NCI-H1417 (cell line): ENCODE measurements at regions not wholly inside any gene's neighbourhood (a gene's known extent, or its start where the extent isn't known, plus 50 kb on each side); places are given as distances from the start of the nearest gene placed in this dataset.
A peak's percentile ranks its signal among the peaks of the same experiment; 100 is the strongest.

Experiments used
- DNase-seq, 3 experiments: peaks; one replicate each; lab custom pipeline; 2025; lab: John Stamatoyannopoulos, UW

DNA sequence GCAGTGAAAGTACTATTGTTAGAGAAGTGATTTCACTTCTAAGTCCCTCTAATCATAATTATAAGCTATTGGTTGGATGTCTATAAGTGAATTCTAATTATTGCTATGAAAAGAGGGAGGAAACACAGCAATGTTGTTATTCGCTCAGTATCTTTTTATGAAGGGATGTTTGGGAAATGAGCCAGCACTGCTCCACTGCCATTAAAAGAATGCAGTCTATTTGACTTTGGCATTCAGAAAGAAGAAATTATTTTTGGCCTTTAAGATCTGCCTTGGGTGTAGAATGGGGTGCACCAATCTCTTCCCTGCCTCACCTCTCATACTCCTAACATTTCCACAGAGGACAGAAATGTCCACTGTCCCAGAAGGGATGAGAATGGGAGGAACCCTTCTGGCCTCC lies 332.0 kb downstream of the SPATA31D1 start:
- no peak for DNase-seq

DNA sequence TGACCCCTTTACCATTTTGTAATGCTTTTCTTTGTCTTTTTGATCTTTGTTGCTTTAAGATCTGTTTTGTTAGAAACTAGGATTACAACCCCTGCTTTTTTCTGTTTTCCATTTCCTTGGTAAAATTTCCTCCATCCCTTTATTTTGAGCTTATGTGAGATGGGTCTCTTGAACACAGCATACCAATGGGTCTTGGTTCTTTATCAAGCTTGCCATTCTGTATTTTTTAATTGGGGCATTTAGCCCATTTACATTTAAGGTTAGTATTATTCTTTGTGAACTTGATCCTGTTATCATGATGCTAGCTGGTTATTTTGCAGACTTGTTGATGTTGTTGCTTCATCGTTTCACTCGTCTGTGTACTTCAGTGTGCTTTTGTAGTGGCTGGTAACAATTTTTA lies 337.3 kb downstream of the SPATA31D1 start:
- DNase-seq: no peak

DNA sequence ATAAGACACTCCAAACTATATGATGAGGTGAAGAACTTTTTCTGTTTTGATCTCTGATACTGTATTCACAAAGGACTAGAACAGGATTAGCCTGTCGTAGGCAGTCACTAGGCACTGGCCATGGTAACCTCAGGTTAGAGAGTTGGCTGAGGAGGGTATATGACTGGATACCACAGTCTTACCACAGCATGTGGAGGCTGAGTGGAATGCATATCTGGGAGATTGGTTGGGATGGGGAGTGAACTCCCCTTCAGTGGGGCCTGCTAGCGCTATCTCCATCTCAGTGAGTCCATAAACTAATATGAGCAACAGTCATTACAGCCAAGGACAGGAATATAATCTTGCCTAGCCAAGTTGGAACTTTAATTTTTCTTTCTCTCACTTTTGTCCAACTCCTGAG lies 339.1 kb downstream of the SPATA31D1 start:
- no peak for DNase-seq

DNA sequence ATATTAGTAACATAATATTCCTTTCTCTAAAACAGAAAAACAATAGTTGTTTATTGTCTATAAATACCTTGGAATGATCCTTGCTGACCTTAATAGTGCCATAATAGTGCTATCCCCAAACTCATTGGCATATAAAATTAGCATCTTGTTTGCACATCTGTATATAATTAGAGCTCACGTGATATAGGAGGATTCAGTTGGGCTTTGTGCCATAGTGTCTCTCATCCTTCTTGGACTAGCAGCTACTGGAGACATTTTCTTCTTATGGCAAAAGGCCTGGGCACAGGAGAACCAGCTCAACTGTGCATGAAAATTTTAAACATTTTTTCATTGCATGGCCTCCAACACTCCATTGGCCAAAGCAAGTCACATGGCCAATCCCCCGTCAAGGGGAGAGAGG lies 342.5 kb downstream of the SPATA31D1 start:
- DNase-seq: no peak

DNA sequence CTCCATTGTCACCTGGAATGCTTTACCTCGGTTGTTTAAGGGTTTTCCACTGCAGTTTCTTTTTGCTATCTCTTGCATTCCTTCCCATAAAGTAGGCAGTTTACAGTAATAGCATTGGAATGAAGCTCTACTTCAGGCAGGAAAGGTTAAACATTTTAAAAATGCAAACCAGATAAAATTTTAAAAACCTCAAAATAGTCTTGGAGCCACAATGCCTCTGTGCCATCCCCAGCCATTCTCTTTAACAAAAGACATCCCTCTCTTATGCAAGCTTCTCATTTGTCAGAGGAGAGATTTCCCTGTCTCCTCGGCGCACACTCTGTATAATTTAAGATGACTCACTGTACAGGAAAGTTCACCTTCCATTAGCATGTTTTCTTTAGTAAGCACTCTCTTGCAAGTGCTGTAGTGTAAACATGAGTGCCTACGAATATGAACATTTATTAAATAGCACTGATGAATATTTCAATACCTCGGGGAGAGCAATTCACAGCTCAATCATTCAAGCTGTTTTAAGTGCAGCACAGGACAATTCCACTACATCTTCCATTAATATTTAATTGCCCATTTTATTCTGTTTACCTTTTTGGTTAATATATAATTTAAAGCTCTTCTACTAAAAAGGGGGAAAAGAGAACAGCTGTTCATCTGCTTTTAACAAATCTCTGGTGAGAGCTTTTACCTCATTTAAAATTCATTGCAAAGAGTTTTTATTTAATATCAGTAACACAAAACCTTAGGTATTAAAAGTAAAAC lies 343.6 kb downstream of the SPATA31D1 start:
- DNase-seq: peak in 2 of 3 experiments; percentile 67 to 96

DNA sequence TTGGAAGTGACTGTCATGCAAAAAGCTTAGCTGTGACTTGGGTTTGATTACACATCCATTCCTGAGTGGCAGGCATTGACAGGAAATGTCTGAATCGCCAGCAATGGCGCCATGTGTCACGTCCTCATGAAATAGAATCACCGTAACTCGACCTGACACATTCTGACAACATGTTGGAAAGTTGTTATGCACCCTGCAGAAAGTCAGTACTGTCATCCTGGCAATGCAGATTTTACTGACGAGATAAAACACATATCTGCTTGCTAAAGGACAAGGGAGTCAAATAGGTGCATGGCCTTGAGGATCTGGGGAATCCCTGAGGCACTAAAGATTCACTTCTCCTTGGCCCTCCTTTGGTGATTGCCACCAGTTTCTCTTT lies 344.2 kb downstream of the SPATA31D1 start:
- DNase-seq: peak in 2 of 3 experiments; percentile 67 to 96

DNA sequence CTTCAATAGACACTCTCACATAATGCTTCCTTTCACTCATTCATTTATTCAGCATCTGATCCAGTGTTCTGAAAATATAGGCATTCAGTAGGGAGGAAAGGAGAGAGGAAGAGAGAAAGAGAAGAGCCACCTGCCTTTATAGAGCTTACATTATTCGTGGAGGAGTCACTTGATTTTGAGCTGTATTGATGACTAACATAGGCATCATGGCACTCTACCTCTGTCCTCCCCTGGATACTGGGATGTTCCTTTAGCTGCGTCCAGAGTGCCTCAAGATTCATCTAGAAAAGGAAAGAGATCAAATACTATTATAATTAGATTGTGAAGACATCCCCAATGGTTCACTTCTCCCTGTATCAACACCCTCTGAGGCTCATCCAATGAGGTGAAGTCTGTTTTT lies 345.1 kb downstream of the SPATA31D1 start:
- no peak for DNase-seq

DNA sequence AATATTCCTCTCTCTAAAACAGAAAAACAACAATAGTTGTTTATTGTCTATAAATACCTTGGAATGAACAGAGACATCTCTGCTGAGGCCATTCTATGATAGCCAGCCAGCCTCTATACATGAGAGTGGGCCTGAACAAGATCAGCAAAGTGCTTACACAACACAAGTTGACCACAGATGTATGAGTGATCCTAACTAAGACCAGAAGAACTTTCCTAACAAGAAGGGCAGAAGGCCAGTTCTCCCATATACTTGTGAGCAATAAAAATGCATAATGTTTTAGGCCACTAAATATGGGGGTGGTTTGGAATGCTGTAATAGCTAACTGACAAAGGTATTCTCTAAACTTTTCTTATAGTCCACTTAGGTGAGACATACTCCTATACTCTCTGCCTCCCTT lies 345.7 kb downstream of the SPATA31D1 start:
- no peak for DNase-seq

DNA sequence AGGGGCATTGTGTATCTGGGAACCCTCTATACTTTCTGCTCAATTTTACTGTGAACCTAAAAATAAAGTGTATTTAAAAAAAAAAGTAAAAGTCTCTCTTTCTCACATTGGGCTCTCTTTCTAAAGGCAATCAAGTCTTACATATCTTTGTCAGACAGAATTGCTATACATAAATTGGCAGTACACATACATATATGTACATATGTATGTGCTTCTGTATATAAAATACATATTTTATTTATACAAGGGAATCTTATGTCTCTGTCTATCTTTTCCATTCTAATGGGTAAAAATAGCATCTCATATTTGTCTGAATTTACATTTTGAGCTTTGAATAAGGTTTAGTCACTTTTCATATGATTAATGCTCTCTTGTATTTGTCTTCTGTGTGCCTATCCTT lies 348.8 kb downstream of the SPATA31D1 start:
- no peak for DNase-seq

DNA sequence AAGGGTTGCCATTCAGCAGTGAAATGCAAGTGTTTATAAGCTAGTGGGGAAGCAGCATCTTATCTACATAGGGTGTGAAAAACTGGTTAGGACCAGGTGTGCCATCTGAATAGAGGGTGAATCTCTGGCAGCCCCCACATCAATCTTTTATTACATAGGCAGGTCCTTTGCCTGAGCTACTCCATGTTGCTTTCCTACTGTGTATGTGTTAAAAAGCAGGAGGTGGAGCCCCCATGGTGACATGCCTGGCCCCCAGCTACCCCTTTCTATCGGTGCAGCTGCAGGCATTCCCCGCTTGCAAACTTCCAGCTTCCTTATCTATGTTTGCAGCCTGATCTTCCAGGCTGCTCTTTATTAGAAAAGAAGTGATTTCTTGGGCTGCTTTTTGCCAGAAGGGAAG lies 353.5 kb downstream of the SPATA31D1 start:
- DNase-seq: no peak

DNA sequence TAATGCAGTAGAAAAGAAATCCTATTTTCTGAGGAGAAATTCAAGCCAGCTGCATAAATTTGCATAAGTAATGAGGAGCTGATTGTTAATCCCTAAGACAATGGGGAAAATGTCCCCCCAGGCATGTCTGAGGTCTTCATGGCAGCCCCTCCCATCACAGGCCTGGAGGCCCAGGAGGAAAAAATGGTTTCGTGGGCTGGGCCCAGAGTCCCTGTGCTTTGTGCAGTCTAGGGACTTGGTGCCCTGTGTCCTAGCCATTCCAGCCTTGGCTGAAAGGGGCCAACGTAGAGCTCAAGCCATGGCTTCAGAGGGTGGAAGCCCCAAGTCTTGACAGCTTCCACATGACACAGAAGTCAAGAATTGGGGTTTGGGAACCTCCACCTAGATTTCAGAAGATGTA lies 357.5 kb downstream of the SPATA31D1 start:
- no peak for DNase-seq

DNA sequence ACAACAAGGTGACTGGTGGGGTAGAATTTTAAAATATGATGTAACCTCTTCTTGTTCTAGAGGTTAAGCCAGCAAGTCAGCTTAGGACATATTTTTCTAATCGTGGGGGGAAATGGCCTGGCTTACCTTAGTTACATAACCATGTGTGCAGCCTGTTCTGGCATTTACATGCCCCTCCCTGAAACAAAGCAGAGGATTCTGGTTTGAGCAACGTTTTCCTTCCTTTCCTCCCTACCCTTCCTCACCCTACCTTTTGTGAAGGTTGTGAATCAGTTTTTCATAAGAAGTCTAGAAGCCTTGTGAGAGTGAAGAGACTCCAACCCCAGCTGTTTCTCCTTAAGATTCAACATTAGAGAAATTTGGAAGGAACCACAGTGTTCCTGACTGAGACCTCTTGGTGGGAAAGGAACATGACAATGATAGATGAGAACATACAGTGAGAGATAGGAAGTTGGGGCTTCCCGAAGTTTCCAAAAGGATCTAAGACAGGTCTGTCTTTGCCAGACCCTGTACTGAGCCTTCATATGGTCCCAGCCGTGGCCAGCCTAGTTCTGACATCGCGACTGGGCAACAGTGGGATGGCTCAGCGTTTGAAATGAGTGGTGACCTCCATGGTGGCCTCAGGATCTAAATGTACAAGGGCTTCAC lies 365.2 kb downstream of the SPATA31D1 start:
- no peak for DNase-seq

DNA sequence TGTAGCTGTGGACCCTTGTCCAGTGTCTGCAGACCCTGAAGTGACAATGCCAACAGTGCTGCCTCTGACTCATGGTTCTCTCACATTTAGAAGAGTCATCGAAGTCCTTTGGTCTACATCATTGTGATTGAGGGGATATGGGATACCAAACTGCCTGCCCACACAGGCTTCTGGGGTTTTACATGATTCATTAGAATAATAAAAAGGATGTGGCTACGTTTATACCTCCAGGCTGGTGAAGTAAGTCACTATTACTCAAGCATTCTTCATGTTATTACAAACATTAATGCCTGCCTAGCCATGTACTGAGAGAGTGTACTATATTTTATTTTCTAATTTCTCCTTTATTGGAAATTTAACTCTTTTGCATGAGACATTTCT lies 365.7 kb downstream of the SPATA31D1 start:
- no peak for DNase-seq

DNA sequence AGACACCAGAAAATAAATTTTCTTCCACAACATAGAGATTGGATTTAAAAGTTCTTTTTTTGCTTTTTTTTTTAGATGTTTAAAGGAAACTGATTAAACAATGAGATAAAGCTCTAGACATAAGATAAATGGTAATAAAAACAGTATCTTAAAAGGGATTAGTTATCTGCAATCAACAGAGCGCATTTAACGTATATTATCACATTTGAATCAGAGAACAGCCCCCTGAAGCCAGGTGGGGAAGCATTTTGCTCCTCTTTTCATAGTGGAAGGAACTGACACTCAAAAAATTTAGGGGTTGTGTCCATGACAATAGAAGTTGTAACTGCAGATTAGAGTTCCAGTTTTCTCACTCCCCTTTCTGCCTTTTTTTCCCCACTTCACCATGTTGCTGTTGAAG lies 367.6 kb downstream of the SPATA31D1 start:
- DNase-seq: no peak

DNA sequence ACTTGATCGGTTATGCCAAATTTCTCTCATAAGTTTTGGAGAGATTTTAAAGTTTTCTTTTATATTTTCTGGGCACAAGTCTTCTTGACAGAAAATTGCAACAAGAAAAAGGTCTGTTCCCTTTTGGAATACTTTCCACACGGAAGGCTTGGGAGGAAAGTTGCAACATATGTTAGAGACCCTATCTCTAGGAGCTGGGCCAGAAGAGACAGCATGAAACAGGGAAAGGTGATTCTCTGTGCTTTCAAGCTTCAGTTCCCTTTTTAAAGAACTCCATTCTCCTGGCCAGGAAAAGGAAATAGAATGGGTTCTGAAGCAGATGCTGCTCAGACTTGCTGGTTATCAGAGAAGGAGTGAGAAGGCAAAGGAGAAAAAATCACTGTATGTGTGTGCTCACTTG lies 368.3 kb downstream of the SPATA31D1 start:
- no peak for DNase-seq

DNA sequence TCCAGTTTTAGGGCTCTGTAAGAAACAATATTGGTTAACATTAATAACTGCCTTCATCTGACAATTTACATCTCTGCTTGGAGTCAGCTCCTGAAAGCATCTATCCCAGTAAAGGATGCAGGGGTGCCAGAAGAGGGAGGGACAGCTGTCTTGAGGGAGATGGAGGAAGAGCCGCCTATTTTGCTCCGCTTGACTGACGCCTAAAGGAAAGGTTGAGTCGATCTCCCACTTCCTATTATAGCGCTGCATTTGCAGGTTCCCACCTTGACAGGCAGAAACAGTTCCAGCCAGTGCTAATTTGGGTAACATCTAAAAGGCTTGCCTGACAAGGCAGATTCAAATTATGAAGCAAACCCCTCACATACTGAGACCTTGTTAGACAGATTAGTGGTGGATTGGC lies 374.6 kb downstream of the SPATA31D1 start:
- peak; percentile 5 to 93 (median 77) for DNase-seq

DNA sequence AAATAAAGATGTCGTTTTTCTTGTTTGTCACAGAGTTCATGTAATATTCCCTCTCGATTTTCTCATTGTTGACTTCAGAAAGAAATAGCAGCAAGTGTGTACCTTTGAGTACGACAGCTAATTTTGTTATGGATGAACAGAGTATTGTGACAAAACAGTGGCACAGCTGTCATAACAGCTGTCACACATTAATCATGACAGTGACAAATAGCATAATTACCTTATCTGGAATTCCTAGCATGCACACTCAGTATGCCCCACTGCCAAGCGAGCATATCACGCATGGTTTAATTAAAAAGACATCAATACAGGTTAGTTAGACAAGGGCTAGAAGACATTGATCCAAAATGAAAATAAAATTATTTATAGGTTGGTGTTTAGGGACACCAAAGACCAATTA lies 375.1 kb downstream of the SPATA31D1 start:
- peak in 2 of 3 experiments; percentile 77 to 93 for DNase-seq

DNA sequence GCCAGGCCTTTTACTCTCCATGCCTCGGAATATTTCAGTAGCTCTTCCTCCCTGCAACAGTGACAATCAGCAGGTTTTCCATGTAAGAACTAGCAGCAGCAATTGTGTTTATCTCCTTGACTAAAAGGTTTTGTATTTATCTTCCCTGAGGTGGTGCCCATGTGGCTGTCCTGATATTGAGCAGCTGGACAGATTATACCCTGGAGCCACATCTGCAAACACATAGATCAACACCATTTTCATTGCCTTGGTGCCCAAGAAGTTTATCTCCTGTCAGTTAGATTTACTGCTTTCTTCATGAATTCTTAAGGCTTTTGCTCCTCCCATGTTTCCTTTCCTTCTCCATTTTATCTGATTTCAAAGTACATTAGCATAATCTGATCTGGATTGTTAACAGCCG lies 378.4 kb downstream of the SPATA31D1 start:
- peak in 1 of 3 experiments; percentile 58 for DNase-seq

DNA sequence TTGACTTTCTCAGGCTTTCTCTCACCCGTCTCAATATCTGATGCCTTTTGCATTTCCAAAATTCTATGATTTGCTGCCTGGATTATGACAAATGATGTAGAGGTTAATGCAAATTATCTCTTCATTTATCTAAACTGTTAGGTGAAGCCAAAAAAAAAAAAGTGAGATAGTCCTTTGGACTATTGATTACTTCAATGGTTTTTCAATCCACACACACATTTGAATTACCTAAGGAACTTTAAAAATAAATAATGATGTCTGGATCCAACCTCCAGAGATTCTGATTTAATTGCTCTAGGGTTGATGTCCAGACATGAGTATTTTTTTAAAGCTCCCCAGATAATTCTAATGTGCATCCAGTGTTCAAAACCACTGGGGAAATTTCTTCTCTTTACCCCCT lies 379.4 kb downstream of the SPATA31D1 start:
- no peak for DNase-seq

DNA sequence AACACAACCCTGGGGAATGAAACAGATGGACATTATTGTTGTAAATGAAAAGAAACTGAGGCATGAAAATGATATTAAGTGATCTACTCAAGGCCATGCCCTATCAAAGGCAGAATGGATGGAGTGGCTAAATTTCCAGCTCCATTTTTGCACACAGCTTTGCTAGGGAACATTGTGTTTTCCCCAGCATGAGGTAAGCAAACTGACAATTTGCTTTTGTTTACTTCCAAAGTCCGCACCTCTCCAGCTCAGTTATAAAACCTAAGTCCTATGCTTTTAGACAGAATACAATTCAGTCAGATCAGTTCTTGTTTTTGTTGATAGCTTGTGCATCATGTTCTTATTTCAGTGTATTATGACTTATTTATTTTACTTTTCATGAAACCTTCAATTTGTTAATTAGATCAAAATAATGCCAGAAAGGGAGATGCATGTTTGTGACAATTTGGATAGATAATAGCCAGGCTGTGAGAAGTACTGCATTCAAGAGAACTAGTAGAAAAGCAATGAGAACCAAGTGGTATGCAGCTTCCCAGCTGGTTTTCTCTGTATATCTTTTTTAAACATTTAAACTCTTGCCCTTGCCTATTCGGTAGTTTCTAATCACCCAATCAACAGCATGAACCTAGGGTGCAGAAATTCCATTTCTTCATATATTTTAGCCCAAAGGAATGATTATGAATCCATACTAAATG lies 380.8 kb downstream of the SPATA31D1 start:
- DNase-seq: peak in 2 of 3 experiments; percentile 2 to 34

DNA sequence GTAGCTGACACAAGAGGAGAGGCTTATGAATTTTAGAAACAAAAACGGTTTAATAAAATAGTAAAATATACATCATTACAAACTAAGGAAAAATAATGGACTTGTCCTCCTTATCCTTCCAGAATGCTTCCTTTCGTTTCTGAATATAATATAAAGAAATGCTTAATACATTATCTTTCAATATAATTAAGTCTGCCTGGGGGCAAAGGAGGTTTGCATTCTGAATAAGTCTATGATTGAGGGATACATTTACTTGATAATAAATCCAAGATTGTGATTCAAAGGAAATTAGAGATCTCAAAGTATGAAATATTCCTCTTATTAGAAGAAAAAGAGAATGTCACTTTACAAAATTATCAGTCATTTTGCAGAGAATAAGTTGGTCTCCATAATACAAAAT lies 386.5 kb downstream of the SPATA31D1 start:
- no peak for DNase-seq

DNA sequence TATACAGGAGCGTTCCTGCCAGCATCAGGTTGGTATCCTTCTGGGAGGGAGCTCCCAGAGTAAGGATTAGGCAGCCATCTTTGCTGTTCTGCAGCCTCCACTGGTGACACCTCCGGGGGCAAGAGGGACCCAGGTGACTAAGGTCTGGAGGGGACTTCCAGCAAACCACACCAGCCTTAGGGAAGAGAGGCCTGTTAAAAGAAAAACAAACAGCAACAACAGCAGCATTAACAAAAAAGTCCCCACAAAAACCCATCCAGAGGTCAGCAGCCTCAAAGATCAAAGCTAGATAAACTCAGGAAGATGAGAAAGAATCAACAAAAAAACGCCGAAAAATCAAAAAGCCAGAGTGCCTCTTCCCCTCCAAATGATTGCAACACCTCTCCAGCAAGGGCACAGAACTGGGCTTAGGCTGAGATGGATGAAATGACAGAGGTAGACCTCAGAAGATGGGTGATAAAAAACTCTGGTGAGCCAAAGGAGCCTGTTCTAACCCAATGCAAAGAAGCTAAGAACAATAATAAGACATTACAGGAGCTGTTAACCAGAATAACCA lies 388.2 kb downstream of the SPATA31D1 start:
- DNase-seq: no peak
